Stimulated activated CD4-positive, alpha-beta T cell treated with anti-CD3 and anti-CD28 coated beads, Interleukin-2, amount 100 ng/mL, for 48 hours (primary cell): ENCODE measurements at regions not wholly inside any gene's neighbourhood (a gene's known extent, or its start where the extent isn't known, plus 50 kb on each side); places are given as distances from the start of the nearest gene placed in this dataset.

Experiments used
- DNase-seq, 2 donors: peaks; one replicate each; pipeline ENCODE4 v3.0.0-alpha.2; 2020

GRCh38 chr10:44196008-44196320 lies 188.9 kb downstream of the CXCL12 start:
- no peak for DNase-seq

- no peak for DNase-seq
These were observed 189.5 kb downstream of the CXCL12 start for GRCh38 chr10:44195112-44196007.

DNA sequence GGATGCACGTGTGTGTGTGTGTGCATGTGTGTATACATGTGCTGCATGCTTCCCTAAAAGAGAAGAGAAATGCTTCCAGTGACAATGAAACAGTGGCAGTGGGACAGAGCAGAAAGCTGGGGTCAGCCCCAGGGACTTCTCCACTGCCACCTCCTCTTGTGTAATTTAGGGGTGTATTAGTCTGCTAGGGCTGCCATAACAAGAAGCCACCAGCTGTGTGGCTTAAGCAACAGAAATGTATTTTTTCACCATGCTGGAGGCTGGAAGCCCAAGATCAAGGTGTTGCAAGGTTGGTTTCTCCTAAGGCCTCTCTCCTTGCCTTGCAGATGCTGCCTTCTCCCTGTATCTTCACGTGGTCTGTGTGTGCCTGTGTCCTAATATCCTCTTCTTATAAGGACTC lies 190.5 kb downstream of the CXCL12 start:
- DNase-seq, result no peak

- no peak for DNase-seq
These were observed 191.2 kb downstream of the CXCL12 start for GRCh38 chr10:44193567-44194220.

DNA sequence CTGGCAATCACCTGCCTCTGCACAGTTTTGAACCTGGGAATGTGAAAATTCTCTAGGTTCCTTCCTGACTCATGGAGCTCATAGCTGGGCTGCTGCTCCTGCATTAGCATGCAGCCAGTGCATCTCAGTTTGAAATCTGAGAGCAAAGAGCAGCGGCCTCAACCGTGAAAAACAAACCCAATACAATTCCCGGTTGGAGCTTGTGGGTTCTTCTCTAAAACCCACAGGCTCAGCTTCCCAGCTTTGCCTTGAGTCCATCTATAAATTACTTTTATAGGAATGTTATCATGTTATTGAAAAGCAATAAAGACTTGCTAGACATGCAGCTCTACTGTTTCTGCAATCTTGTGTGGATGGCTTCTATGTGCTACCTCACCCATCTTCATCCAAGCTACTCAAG lies 191.7 kb downstream of the CXCL12 start:
- DNase-seq, result no peak

GRCh38 chr10:44192435-44192834 lies 192.5 kb downstream of the CXCL12 start:
- no peak for DNase-seq

- DNase-seq, result no peak
These were observed 194.4 kb downstream of the CXCL12 start for GRCh38 chr10:44190541-44190940.

DNA sequence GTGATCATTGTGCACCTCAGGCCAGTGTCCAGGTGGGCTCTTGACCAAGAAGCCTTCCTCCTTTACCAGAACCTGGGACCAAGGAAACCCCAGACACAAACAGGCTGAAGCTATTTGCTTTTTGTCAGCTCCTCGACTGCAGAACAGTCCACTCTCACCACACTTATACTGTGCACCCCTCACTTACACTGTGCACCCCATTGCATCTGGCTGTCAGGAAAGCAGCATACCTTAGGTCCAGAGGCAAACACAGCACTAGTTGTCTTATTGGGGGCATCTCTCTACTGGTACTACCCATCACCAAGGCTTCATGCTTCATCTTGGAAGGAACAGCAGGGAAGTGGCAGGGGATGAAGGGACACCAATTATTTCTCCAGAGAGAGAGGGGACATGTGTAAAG lies 198.1 kb downstream of the CXCL12 start:
- DNase-seq, result no peak

- no peak for DNase-seq
These were observed 198.7 kb downstream of the CXCL12 start for GRCh38 chr10:44186150-44186549.

DNA sequence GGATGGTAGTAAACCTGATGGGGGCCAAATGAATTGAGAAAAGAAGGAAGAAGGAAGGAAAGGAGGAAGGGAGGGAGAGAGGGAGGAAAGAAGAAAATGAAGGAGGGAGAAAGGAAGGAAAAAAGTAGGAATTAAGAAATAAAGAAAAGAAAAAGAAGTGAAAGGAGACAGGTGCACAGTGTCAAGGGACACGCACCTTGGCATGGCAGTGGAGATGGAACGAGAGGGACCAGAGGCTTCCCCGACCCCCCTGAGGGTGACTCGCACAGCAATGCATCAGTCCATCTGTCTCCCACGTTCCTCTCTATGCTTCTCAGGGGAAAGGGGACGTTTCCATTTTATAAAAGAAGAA lies 199.6 kb downstream of the CXCL12 start:
- no peak for DNase-seq

DNA sequence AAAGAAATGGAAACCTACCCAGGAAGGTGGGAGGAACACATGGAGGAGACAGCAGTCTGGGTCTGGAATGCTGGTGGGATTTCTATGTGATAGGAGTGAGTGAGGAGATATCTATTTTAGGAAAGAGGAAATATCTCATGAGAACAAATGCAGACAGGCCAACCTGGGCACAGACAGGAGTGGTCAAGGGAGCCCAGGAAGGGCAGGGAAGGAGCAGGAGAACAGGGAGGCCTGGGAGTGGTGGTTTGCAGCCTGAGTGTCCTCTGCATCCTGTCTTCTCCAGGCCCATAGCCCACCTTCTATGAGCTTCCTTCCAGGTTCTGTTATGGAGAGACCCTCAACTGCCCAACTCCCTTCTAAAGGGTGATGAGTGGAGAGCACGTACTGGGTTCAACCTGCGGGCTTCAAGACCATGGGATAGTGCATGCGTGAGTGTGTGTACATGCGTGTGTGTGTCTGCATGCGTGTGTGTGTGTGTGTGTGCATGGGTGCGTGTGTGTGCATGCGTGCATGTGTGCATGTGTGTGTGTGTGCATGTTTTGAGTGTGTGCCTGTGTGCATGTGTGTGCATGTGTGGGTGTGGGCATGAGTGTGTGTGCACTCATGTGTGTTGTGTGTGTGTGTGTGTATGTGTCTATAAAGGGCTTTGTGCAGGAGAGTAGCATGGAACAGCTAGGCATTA lies 200.1 kb downstream of the CXCL12 start:
- no peak for DNase-seq

- no peak for DNase-seq
These were observed 200.9 kb downstream of the CXCL12 start for GRCh38 chr10:44183667-44184632.

DNA sequence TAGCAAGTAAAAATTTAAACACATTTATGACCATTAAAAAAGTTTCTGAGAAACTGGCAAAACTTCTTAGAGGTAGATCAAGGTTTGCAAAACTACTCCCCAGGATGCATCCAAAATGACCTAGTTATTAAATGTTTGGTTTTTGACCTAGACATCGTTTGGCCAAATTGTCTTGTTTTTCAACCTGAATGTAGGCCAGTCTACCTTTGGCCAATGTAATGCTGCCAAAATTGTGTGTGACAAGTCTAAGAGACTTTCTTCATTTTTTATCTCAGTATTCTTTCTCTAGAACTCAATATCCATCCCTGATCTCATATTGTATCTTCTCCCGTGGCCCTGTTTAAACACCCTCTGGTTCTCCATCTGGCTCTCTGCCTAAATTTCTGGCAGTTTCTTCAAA lies 202.0 kb downstream of the CXCL12 start:
- DNase-seq, result no peak

- DNase-seq, result no peak
These were observed 204.4 kb downstream of the CXCL12 start for GRCh38 chr10:44180321-44181168.

- DNase-seq, result no peak
These were observed 206.0 kb downstream of the CXCL12 start for GRCh38 chr10:44178856-44179255.

GRCh38 chr10:44178281-44178680 lies 206.6 kb downstream of the CXCL12 start:
- no peak for DNase-seq

- no peak for DNase-seq
These were observed 207.3 kb downstream of the CXCL12 start for GRCh38 chr10:44177610-44178009.

DNA sequence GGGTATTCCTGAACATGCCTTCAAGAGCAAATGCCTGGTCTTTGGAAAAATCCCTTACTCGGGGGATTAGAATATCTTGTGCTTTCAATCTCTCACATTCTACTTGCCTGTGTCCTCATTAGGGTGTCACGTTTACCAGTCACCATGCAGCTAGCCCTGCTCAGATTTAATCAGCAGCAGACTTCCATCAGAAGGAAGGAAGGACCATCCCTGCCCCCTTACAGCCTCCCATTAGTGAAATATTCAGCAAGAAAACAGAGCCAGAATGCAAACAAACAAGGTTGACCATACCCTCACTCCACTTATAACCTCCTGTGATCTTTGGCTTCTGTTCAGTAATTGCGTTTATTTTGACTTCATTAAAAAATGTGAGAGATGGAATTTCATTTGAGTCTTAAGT lies 208.6 kb downstream of the CXCL12 start:
- DNase-seq, result no peak

DNA sequence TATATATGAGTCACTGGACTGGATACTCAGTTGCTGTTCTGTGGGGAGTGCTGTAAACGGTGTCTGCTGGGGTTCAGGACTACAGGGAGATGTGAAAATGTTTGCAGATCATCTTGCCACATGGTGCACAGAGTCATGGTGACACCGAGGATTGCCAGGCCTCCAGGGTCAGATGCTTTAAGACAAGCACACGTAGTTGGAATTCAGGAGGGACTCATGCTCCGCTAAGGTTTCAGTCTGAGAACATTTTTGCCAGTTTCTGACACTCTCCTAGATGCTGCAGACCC lies 211.3 kb downstream of the CXCL12 start:
- no peak for DNase-seq

GRCh38 chr10:44172883-44173607 lies 211.9 kb downstream of the CXCL12 start:
- no peak for DNase-seq

DNA sequence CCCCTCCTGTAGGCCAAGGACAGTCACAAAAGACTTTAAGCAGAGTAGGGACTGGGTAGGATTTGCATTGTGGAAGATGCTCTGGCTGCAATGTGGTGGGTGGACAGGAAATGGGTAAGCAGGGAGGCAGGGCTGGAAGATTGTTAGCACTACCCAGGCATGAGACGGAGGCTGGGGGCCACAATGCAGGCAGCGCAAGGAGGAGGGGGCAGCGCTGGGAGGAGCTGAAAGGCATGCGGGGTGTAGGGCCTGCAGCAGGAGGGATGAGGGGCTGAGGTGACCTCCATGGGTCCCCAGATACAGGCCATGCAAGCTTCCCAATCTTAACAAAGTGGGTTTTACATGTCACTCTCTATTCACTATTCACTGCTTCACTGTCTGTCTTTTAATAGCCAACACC lies 213.1 kb downstream of the CXCL12 start:
- DNase-seq, result no peak

DNA sequence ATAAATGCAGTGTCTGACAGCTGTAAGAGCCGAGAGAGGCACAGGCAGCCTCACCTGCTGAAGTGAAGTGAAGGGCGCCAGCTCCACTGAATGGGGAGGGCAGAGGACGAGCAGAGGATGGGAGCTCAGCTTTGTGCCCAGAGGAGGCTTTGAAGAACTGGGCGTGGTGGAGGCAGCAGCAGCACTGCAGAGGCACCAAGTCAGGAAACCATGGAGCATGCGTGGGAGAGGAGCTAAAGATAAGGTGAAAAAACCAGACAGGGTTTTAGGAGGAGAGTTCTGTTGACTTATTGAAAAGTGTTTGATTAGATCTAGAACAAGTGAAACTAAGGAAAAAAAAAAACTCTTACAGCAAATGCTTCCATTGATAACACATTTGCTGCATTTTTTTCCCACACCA lies 216.4 kb downstream of the CXCL12 start:
- no peak for DNase-seq
